ENCODE measurements at regions not wholly inside any gene's neighbourhood (a gene's known extent, or its start where the extent isn't known, plus 50 kb on each side); places are given as distances from the start of the nearest gene placed in this dataset.

- H3K36me3 ChIP-seq (ENCODE audit: control insufficient read depth in 4 of 4, insufficient read depth in 4 of 4, low read length in 3 of 4): no peaks in the 10 kb centered on the region
- no peak overlapping the region for H3K27ac ChIP-seq (ENCODE audit: insufficient read depth in 1 of 2, low read depth in 1 of 2, low read length in 2 of 2, poor library complexity in 1 of 2, severe bottlenecking in 2 of 2)
- H3K4me3 ChIP-seq (ENCODE audit: control insufficient read depth in 1 of 7, extremely low read depth in 1 of 7, insufficient read depth in 4 of 7, low read depth in 2 of 7, low read length in 6 of 7): no peak overlapping the region
- H3K27me3 ChIP-seq (replicated peaks in 2 of 5; ENCODE audit: control insufficient read depth in 4 of 5, insufficient read depth in 5 of 5, low read length in 4 of 5): no peaks in the 10 kb centered on the region
- peaks cover 0 to 2% (median 0%) of the 10 kb centered on the region in 5 experiments for H3K9me3 ChIP-seq (ENCODE audit: control extremely low read depth in 1 of 5, control insufficient read depth in 4 of 5, insufficient read depth in 2 of 5, low read depth in 1 of 5, low read length in 4 of 5)
- DNase-seq: no peak
- 0% methylated on average over 1 of the region's 1 CpG for WGBS (ENCODE audit: insufficient coverage)
- CTCF ChIA-PET: no interaction called here
- H3K4me1 ChIP-seq (ENCODE audit: control extremely low read depth in 1 of 4, control insufficient read depth in 4 of 4, insufficient read depth in 4 of 4, low read length in 3 of 4): no peaks in the 10 kb centered on the region
- POLR2A ChIA-PET: no interaction called here
These were observed 586.6 kb downstream of the DNAH5 start for GRCh38 chr5:13357929-13358328.

- Histone ChIP-seq H3K36me3 (ENCODE audit: control insufficient read depth in 4 of 4, insufficient read depth in 4 of 4, low read length in 3 of 4) (no peaks in the 10 kb centered on the region), H3K9me3 (ENCODE audit: control extremely low read depth in 1 of 5, control insufficient read depth in 4 of 5, insufficient read depth in 2 of 5, low read depth in 1 of 5, low read length in 4 of 5) (peaks cover 0 to 2% (median 0%) of the 10 kb centered on the region in 5 experiments), H3K4me3 (ENCODE audit: control insufficient read depth in 1 of 7, extremely low read depth in 1 of 7, insufficient read depth in 4 of 7, low read depth in 2 of 7, low read length in 6 of 7) (no peak overlapping the region), H3K27ac (ENCODE audit: insufficient read depth in 1 of 2, low read depth in 1 of 2, low read length in 2 of 2, poor library complexity in 1 of 2, severe bottlenecking in 2 of 2) (no peak overlapping the region), H3K4me1 (ENCODE audit: control extremely low read depth in 1 of 4, control insufficient read depth in 4 of 4, insufficient read depth in 4 of 4, low read length in 3 of 4) (no peaks in the 10 kb centered on the region), H3K27me3 (replicated peaks in 2 of 5; ENCODE audit: control insufficient read depth in 4 of 5, insufficient read depth in 5 of 5, low read length in 4 of 5) (no peaks in the 10 kb centered on the region)
- ChIA-PET CTCF (no interaction called here), POLR2A (no interaction called here)
- 100% methylated on average over 1 of the region's 3 CpGs for WGBS (ENCODE audit: insufficient coverage)
- DNase-seq: no peak
These were observed 588.3 kb downstream of the DNAH5 start for GRCh38 chr5:13356226-13356625.

GRCh38 chr5:13354611-13355010 lies 589.9 kb downstream of the DNAH5 start:
- Histone ChIP-seq H3K4me3 (ENCODE audit: control insufficient read depth in 1 of 7, extremely low read depth in 1 of 7, insufficient read depth in 4 of 7, low read depth in 2 of 7, low read length in 6 of 7) (no peak overlapping the region), H3K27ac (ENCODE audit: insufficient read depth in 1 of 2, low read depth in 1 of 2, low read length in 2 of 2, poor library complexity in 1 of 2, severe bottlenecking in 2 of 2) (no peak overlapping the region), H3K27me3 (replicated peaks in 2 of 5; ENCODE audit: control insufficient read depth in 4 of 5, insufficient read depth in 5 of 5, low read length in 4 of 5) (no peaks in the 10 kb centered on the region), H3K4me1 (ENCODE audit: control extremely low read depth in 1 of 4, control insufficient read depth in 4 of 4, insufficient read depth in 4 of 4, low read length in 3 of 4) (no peaks in the 10 kb centered on the region), H3K9me3 (ENCODE audit: control extremely low read depth in 1 of 5, control insufficient read depth in 4 of 5, insufficient read depth in 2 of 5, low read depth in 1 of 5, low read length in 4 of 5) (peaks cover 0 to 2% (median 0%) of the 10 kb centered on the region in 5 experiments), H3K36me3 (ENCODE audit: control insufficient read depth in 4 of 4, insufficient read depth in 4 of 4, low read length in 3 of 4) (no peaks in the 10 kb centered on the region)
- WGBS (ENCODE audit: insufficient coverage): 100% methylated on average over 1 of the region's 2 CpGs
- DNase-seq: no peak
- ChIA-PET POLR2A (no interaction called here), CTCF (no interaction called here)

GRCh38 chr5:13350767-13351166 lies 593.7 kb downstream of the DNAH5 start:
- ChIA-PET POLR2A (no interaction called here), CTCF (no interaction called here)
- WGBS (ENCODE audit: insufficient coverage): 100% methylated on average over 1 of the region's 2 CpGs
- no peak for DNase-seq
- Histone ChIP-seq H3K4me1 (ENCODE audit: control extremely low read depth in 1 of 4, control insufficient read depth in 4 of 4, insufficient read depth in 4 of 4, low read length in 3 of 4) (no peaks in the 10 kb centered on the region), H3K27ac (ENCODE audit: insufficient read depth in 1 of 2, low read depth in 1 of 2, low read length in 2 of 2, poor library complexity in 1 of 2, severe bottlenecking in 2 of 2) (no peak overlapping the region), H3K9me3 (ENCODE audit: control extremely low read depth in 1 of 5, control insufficient read depth in 4 of 5, insufficient read depth in 2 of 5, low read depth in 1 of 5, low read length in 4 of 5) (peaks cover 0 to 2% (median 0%) of the 10 kb centered on the region in 5 experiments), H3K4me3 (ENCODE audit: control insufficient read depth in 1 of 7, extremely low read depth in 1 of 7, insufficient read depth in 4 of 7, low read depth in 2 of 7, low read length in 6 of 7) (no peak overlapping the region), H3K36me3 (ENCODE audit: control insufficient read depth in 4 of 4, insufficient read depth in 4 of 4, low read length in 3 of 4) (no peaks in the 10 kb centered on the region), H3K27me3 (replicated peaks in 2 of 5; ENCODE audit: control insufficient read depth in 4 of 5, insufficient read depth in 5 of 5, low read length in 4 of 5) (no peaks in the 10 kb centered on the region)

- Histone ChIP-seq H3K4me1 (ENCODE audit: control extremely low read depth in 1 of 4, control insufficient read depth in 4 of 4, insufficient read depth in 4 of 4, low read length in 3 of 4) (no peaks in the 10 kb centered on the region), H3K27me3 (replicated peaks in 2 of 5; ENCODE audit: control insufficient read depth in 4 of 5, insufficient read depth in 5 of 5, low read length in 4 of 5) (no peaks in the 10 kb centered on the region), H3K9me3 (ENCODE audit: control extremely low read depth in 1 of 5, control insufficient read depth in 4 of 5, insufficient read depth in 2 of 5, low read depth in 1 of 5, low read length in 4 of 5) (no peaks in the 10 kb centered on the region), H3K36me3 (ENCODE audit: control insufficient read depth in 4 of 4, insufficient read depth in 4 of 4, low read length in 3 of 4) (no peaks in the 10 kb centered on the region), H3K4me3 (ENCODE audit: control insufficient read depth in 1 of 7, extremely low read depth in 1 of 7, insufficient read depth in 4 of 7, low read depth in 2 of 7, low read length in 6 of 7) (no peak overlapping the region), H3K27ac (ENCODE audit: insufficient read depth in 1 of 2, low read depth in 1 of 2, low read length in 2 of 2, poor library complexity in 1 of 2, severe bottlenecking in 2 of 2) (no peak overlapping the region)
- POLR2A ChIA-PET: no interaction called here
- CTCF ChIA-PET: interaction anchor here (0.6 kb wide), 1 partner anchor 1310 kb away, joined by 3 read pairs; no protein-coding TSS in a partner anchor
- WGBS (ENCODE audit: insufficient coverage): 96% methylated on average over 3 of the region's 3 CpGs
- DNase-seq: no peak
These were observed 595.9 kb downstream of the DNAH5 start for GRCh38 chr5:13348568-13348967.

- CTCF ChIA-PET: interaction anchor here (0.6 kb wide), 1 partner anchor 19 kb away, joined by 3 read pairs; no protein-coding TSS in a partner anchor
- Histone ChIP-seq H3K27ac (ENCODE audit: insufficient read depth in 1 of 2, low read depth in 1 of 2, low read length in 2 of 2, poor library complexity in 1 of 2, severe bottlenecking in 2 of 2) (no peak overlapping the region), H3K27me3 (replicated peaks in 2 of 5; ENCODE audit: control insufficient read depth in 4 of 5, insufficient read depth in 5 of 5, low read length in 4 of 5) (no peaks in the 10 kb centered on the region), H3K4me1 (ENCODE audit: control extremely low read depth in 1 of 4, control insufficient read depth in 4 of 4, insufficient read depth in 4 of 4, low read length in 3 of 4) (no peaks in the 10 kb centered on the region), H3K4me3 (ENCODE audit: control insufficient read depth in 1 of 7, extremely low read depth in 1 of 7, insufficient read depth in 4 of 7, low read depth in 2 of 7, low read length in 6 of 7) (no peak overlapping the region), H3K9me3 (ENCODE audit: control extremely low read depth in 1 of 5, control insufficient read depth in 4 of 5, insufficient read depth in 2 of 5, low read depth in 1 of 5, low read length in 4 of 5) (no peaks in the 10 kb centered on the region), H3K36me3 (ENCODE audit: control insufficient read depth in 4 of 4, insufficient read depth in 4 of 4, low read length in 3 of 4) (no peaks in the 10 kb centered on the region)
- POLR2A ChIA-PET: no interaction called here
- DNase-seq: no peak
- 92% methylated on average over 2 of the region's 4 CpGs for WGBS (ENCODE audit: insufficient coverage)
These were observed 598.1 kb downstream of the DNAH5 start for GRCh38 chr5:13346401-13346800.

- peaks cover 0 to 2% (median 0%) of the 10 kb centered on the region in 5 experiments for H3K9me3 ChIP-seq (ENCODE audit: control extremely low read depth in 1 of 5, control insufficient read depth in 4 of 5, insufficient read depth in 2 of 5, low read depth in 1 of 5, low read length in 4 of 5)
- ChIA-PET CTCF (no interaction called here), POLR2A (no interaction called here)
- no CpG with 5 or more reads among the region's 1 CpG for WGBS (ENCODE audit: insufficient coverage)
- no peaks in the 10 kb centered on the region for H3K36me3 ChIP-seq (ENCODE audit: control insufficient read depth in 4 of 4, insufficient read depth in 4 of 4, low read length in 3 of 4)
- no peaks in the 10 kb centered on the region for H3K4me1 ChIP-seq (ENCODE audit: control extremely low read depth in 1 of 4, control insufficient read depth in 4 of 4, insufficient read depth in 4 of 4, low read length in 3 of 4)
- DNase-seq: no peak
- no peak overlapping the region for H3K27ac ChIP-seq (ENCODE audit: insufficient read depth in 1 of 2, low read depth in 1 of 2, low read length in 2 of 2, poor library complexity in 1 of 2, severe bottlenecking in 2 of 2)
- no peak overlapping the region for H3K4me3 ChIP-seq (ENCODE audit: control insufficient read depth in 1 of 7, extremely low read depth in 1 of 7, insufficient read depth in 4 of 7, low read depth in 2 of 7, low read length in 6 of 7)
- H3K27me3 ChIP-seq (replicated peaks in 2 of 5; ENCODE audit: control insufficient read depth in 4 of 5, insufficient read depth in 5 of 5, low read length in 4 of 5): no peaks in the 10 kb centered on the region
These were observed 605.4 kb downstream of the DNAH5 start for GRCh38 chr5:13339093-13339492.

All from common myeloid progenitor, CD34-positive (primary cell).